ENCODE measurements at regions not wholly inside any gene's neighbourhood (a gene's known extent, or its start where the extent isn't known, plus 50 kb on each side); places are given as distances from the start of the nearest gene placed in this dataset.
A peak's percentile ranks its signal among the peaks of the same experiment; 100 is the strongest.

GRCh38 chr17:77327566-77328464, 187.0 kb downstream of the SEC14L1 start:
- TF ChIP-seq CTCF (IDR thresholded peaks at IDR 0.05) = no peak
- H3K9me3 Mint-ChIP-seq (ENCODE audit: unreplicated experiment) = peaks cover 2% of the 10 kb centered on the region
- no peak overlapping the region for H3K4me3 Mint-ChIP-seq (ENCODE audit: unreplicated experiment)
- H3K36me3 Mint-ChIP-seq (ENCODE audit: unreplicated experiment) = peaks cover 7% of the 10 kb centered on the region
- no peaks in the 10 kb centered on the region for H3K27me3 Mint-ChIP-seq (ENCODE audit: unreplicated experiment)
- peaks cover 76% of the 10 kb centered on the region for H3K4me1 Mint-ChIP-seq (ENCODE audit: unreplicated experiment)
- DNase-seq (ENCODE audit: extremely low spot score, unreplicated experiment) = peak; percentile 73
- no peak overlapping the region for H3K27ac Mint-ChIP-seq (ENCODE audit: unreplicated experiment)

- H3K4me1 Mint-ChIP-seq (ENCODE audit: unreplicated experiment) = peaks cover 75% of the 10 kb centered on the region
- peak; percentile 74 for DNase-seq (ENCODE audit: extremely low spot score, unreplicated experiment)
- no peak overlapping the region for H3K4me3 Mint-ChIP-seq (ENCODE audit: unreplicated experiment)
These were observed 188.3 kb downstream of the SEC14L1 start for GRCh38 chr17:77328823-77329740.

GRCh38 chr17:77329741-77330531, 189.2 kb downstream of the SEC14L1 start:
- TF ChIP-seq CTCF (IDR thresholded peaks at IDR 0.05) = no peak
- Mint-ChIP-seq H3K4me3 (ENCODE audit: unreplicated experiment) (no peak overlapping the region), H3K27me3 (ENCODE audit: unreplicated experiment) (no peaks in the 10 kb centered on the region), H3K36me3 (ENCODE audit: unreplicated experiment) (peaks cover 7% of the 10 kb centered on the region), H3K27ac (ENCODE audit: unreplicated experiment) (no peak overlapping the region), H3K9me3 (ENCODE audit: unreplicated experiment) (peaks cover 3% of the 10 kb centered on the region), H3K4me1 (ENCODE audit: unreplicated experiment) (peaks cover 66% of the 10 kb centered on the region)
- DNase-seq (ENCODE audit: extremely low spot score, unreplicated experiment) = peak; percentile 75

More at GRCh38 chr17:77328823-77329740, 188.3 kb downstream of the SEC14L1 start:
- peaks cover 7% of the 10 kb centered on the region for H3K36me3 Mint-ChIP-seq (ENCODE audit: unreplicated experiment)
- no peak for TF ChIP-seq CTCF (IDR thresholded peaks at IDR 0.05)
- H3K9me3 Mint-ChIP-seq (ENCODE audit: unreplicated experiment) = peaks cover 3% of the 10 kb centered on the region
- H3K27me3 Mint-ChIP-seq (ENCODE audit: unreplicated experiment) = no peaks in the 10 kb centered on the region
- H3K27ac Mint-ChIP-seq (ENCODE audit: unreplicated experiment) = no peak overlapping the region

- peaks cover 3% of the 10 kb centered on the region for H3K9me3 Mint-ChIP-seq (ENCODE audit: unreplicated experiment)
- no peak for TF ChIP-seq CTCF (IDR thresholded peaks at IDR 0.05)
- no peak overlapping the region for H3K27ac Mint-ChIP-seq (ENCODE audit: unreplicated experiment)
- no peak overlapping the region for H3K4me3 Mint-ChIP-seq (ENCODE audit: unreplicated experiment)
- H3K4me1 Mint-ChIP-seq (ENCODE audit: unreplicated experiment) = peaks cover 59% of the 10 kb centered on the region
- no peaks in the 10 kb centered on the region for H3K27me3 Mint-ChIP-seq (ENCODE audit: unreplicated experiment)
- peaks cover 7% of the 10 kb centered on the region for H3K36me3 Mint-ChIP-seq (ENCODE audit: unreplicated experiment)
- DNase-seq (ENCODE audit: extremely low spot score, unreplicated experiment) = peak; percentile 72
These were observed 189.9 kb downstream of the SEC14L1 start for GRCh38 chr17:77330602-77331081.

Data from osteocyte (in vitro differentiated cells).